GM19455 (cell line): ENCODE measurements at regions not wholly inside any gene's neighbourhood (a gene's known extent, or its start where the extent isn't known, plus 50 kb on each side); places are given as distances from the start of the nearest gene placed in this dataset.

Source experiments
- ATAC-seq: cut with Tn5 transposase; IDR thresholded peaks from one replicate; pipeline ENCODE4 v1.9.1; 2021; ENCODE audit not compliant: unreplicated experiment

- no peak for ATAC-seq
These were observed 133.4 kb downstream of the ATG4C start for GRCh38 chr1:62917314-62917713.

GRCh38 chr1:62917805-62918204 lies 133.9 kb downstream of the ATG4C start:
- no peak for ATAC-seq

- ATAC-seq: no peak
These were observed 134.8 kb downstream of the ATG4C start for GRCh38 chr1:62918700-62919099.

- no peak for ATAC-seq
These were observed 138.1 kb downstream of the ATG4C start for GRCh38 chr1:62922006-62922405.

GRCh38 chr1:62924983-62925790 lies 141.3 kb downstream of the ATG4C start:
- no peak for ATAC-seq

- no peak for ATAC-seq
These were observed 142.8 kb downstream of the ATG4C start for GRCh38 chr1:62926681-62927252.

GRCh38 chr1:62928885-62929284 lies 145.0 kb downstream of the ATG4C start:
- no peak for ATAC-seq

GRCh38 chr1:62937634-62938296 lies 153.8 kb downstream of the ATG4C start:
- no peak for ATAC-seq

- no peak for ATAC-seq
These were observed 157.8 kb downstream of the ATG4C start for GRCh38 chr1:62941780-62942179.

GRCh38 chr1:62946511-62946910 lies 162.6 kb downstream of the ATG4C start:
- ATAC-seq: no peak

- no peak for ATAC-seq
These were observed 167.5 kb downstream of the ATG4C start for GRCh38 chr1:62951428-62951827.

- no peak for ATAC-seq
These were observed 168.7 kb downstream of the ATG4C start for GRCh38 chr1:62952596-62952995.

- ATAC-seq: no peak
These were observed 169.7 kb downstream of the ATG4C start for GRCh38 chr1:62953633-62954032.

- ATAC-seq: no peak
These were observed 170.8 kb downstream of the ATG4C start for GRCh38 chr1:62954758-62955157.

- ATAC-seq: no peak
These were observed 171.7 kb downstream of the ATG4C start for GRCh38 chr1:62955666-62956065.

- no peak for ATAC-seq
These were observed 178.3 kb downstream of the ATG4C start for GRCh38 chr1:62962014-62962812.

GRCh38 chr1:62962901-62963776 lies 179.2 kb downstream of the ATG4C start:
- ATAC-seq: no peak

GRCh38 chr1:62964141-62964540 lies 180.2 kb downstream of the ATG4C start:
- no peak for ATAC-seq

GRCh38 chr1:62967031-62967430 lies 183.1 kb downstream of the ATG4C start:
- no peak for ATAC-seq

GRCh38 chr1:62977366-62977765 lies 193.4 kb downstream of the ATG4C start:
- ATAC-seq: no peak
